HG03565 (cell line): ENCODE measurements at regions not wholly inside any gene's neighbourhood (a gene's known extent, or its start where the extent isn't known, plus 50 kb on each side); places are given as distances from the start of the nearest gene placed in this dataset.

Source experiments
- ATAC-seq: cut with Tn5 transposase; IDR thresholded peaks from one replicate; pipeline ENCODE4 v1.9.1; 2021; ENCODE audit warnings: mild to moderate bottlenecking, moderate library complexity; ENCODE audit not compliant: unreplicated experiment

DNA sequence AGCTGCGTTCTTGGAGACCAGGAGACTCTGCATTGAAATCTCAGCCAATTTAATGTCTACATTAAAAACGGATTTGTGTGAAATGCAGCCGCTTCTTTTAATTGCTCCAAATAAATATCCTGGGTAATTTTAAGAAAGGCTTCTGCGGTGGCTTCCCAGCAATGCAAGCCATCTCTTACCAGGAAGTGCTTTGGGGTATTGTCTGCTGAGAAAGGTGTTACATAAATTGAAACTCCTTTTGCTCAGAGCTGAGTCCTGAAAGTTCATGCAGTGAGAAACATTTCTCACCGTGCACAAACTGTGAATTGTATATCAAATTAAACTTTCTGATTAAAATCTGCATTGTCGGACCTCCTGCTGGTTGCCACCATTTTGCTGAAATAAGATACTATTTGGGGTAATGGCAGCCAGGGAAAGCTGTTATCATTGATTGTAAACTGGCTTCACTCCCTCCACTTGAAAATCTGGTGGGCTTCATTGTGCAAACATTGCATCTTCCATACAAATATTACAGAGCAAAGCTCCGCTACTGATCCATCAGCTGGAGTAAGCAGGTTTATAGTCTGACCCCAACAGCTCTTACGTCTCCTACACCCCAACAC lies 59.5 kb downstream of the ZIC5 start:
- ATAC-seq, result no peak

DNA sequence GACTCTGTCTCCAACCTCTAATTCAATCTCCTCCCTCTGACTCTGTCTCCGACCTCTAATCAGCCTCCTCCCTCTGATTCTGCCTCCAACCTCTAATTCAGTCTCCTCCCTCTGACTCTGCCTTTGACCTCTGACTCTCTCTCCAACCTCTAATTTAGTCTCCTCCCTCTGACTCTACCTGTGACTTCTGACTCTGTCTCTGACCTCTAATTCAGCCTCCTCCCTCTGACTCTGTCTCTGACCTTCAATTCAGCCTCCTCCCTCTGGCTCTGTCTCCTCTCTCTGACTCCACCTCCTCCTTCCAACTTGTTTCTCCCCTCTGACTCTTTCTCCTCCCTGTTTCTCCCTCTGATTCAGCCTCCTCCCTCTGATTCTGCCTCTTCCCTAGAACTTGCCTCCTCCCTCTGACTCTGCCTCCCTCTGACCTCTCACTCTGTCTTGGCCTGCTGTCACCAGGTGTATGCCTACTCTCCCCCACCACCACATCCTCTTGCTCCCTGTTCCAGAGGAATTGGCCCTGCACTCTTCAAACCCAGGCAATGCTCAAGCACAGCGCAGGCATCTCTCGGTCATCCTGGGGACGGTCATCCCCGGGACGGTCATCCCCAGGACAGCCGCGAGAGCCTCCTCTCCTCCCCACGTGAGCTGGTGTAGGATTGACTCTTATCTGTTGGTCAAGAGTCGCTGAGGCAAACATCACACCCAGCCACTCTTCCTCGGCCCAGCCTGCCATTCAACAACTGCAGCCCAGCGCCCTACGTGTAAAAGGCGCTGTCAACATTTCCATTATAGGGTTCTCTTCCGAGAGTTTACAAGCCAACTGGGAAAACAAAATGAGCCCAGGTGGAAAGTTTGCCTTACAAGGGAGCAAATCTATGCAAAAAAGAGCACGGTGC lies 60.2 kb downstream of the ZIC5 start:
- no peak for ATAC-seq

DNA sequence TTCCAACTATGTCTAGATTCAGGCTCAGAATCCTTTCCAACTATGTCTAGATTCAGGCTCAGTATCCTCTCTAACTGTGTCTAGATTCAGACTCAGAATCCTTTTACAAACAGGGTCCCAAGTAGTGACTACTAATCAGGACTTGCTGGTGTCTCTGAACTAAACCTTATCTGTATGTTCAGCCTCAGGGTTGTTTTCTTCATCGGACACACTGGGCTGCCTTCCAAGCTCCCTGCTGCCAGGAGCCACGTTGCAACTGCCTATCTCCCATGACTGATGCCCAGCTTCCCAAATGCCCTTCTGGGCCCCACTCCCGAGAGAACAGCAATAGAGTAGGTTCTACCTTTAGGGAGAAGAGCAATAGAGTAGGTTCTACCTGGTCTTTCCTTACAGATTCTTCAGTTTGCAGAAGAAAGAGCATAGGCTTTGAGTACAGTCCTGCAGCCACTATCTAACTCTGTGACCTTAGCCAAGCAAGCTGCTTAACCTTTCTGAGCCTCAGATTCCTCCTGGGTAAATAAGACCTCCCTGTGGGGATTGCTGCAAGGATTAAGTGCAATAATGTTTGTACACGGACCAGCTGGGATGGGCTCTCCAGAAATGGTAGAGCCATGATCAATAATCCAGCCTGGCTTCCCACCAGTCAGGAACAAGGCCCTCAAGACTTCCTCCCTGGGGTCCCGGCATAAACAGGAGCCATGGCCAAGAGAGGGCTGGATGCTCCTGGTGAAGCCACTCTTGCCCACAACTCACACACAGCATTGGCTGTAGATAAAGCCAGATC lies 61.5 kb downstream of the ZIC5 start:
- no peak for ATAC-seq

DNA sequence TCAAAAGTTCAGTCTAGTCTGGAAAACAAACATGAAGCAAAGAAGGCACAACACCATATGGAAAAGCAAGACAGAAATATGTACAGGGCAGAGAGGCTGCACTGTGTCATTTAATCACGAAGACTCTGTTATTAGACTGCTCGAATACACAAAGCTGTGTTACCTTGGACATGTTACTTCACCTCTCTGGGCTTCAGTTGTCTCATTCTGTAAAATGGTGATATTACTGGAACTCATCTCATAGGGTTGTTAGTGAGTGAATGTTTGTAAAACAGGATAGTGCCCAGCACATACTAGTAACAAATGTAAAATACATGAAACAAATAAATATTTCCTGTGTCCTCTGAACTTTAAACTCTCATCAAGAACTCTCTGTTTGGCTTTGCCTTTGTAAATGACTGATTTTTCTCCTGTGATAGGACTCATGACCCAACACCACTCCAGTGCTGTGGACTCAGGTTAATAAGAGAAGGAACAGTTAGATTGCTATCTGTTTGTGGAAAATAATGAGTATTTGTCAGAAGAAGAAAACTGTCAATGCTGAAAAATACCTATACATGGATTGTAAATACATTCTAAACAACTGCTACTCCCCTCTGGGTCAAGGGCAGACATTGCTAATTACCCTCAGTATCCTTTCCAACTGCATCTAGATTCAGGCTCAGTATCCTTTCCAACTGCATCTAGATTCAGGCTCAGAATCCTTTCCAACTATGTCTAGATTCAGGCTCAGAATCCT lies 62.3 kb downstream of the ZIC5 start:
- ATAC-seq, result no peak

DNA sequence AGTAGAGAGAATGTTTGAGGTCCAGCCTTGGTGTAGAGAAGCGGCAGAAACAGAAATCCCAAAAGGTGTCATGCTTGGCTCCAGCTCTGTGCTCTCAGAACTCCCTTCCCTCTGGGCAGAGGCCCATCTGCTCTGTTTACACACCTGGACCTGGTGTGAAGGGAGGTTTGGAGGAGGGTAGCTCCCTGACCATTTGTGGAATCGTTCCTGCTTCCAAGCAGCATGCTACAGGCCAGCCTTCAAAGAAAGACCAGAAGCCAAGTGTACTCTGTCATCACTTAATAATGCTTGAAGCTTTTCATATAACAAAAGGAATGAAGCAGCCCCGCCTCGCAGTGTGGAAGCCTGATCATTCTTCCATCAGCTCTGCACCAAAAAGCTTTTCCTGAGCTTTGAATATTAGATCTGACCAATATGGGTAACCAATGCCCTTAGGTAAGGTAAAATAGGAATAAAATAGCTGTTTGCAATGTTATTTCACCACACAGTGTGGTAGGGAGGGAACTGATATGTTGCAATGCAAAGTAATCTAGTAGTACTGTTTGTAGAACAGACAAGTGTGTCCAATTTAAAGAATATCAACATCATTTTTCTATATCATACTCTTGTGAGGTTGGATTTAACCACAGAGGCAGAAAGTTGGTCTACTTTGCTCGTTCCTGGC lies 63.3 kb downstream of the ZIC5 start:
- no peak for ATAC-seq

DNA sequence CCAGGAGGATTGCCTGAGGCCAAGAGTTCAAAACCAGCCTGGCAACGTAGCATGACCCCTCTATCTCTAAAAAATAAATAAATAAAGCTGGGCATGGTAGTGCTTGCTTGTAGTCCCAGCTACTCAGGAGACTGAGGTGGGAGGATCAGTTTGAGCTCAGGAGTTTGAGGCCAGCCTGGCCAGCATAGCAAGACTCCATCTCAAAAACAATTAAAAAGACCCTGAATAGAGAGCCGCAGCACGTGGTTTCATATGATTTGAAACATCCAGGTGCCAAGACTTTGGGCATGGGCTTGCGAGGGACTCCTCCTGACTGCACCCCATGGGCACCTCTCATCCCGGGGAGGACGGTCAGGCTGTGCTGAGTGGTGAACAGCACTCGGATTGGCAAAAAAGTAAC lies 63.9 kb downstream of the ZIC5 start:
- ATAC-seq, result no peak

DNA sequence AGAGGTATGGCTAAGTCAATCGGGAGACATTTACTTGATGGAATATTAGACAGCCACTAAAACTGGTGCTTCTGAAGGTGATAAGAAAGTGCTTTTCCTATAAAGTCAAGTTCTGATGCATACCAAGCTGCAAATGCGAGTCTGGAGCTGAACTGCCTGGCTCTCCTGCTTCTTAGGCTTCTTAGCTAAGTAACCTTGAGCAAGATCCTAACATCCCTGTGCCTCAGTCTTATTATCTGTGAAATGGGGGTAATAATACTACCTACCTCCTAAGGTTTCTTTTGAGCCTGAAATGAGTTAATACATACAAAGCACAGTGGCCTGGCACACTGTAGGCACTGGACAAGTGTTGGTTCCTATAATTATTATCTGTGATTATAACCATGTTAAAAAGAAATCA lies 64.5 kb downstream of the ZIC5 start:
- no peak for ATAC-seq

DNA sequence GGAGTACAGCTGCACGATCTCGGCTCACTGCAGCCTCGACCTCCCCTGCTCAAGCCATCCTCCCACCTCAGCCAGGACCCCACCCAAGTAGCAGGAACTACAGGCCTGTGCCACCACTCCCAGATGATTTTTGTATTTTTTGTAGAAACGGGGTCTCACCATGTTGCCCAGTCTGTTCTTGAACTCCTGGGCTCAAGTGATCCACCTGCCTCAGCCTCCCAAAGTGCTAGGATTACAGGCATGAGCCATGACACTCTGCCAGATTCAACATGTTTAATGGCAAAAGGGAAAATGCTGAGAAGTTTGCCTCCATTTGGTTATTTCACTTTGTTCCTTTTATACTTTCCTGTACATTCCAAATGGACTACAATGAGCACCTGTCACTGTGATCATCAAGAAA lies 65.8 kb downstream of the ZIC5 start:
- ATAC-seq, result no peak

DNA sequence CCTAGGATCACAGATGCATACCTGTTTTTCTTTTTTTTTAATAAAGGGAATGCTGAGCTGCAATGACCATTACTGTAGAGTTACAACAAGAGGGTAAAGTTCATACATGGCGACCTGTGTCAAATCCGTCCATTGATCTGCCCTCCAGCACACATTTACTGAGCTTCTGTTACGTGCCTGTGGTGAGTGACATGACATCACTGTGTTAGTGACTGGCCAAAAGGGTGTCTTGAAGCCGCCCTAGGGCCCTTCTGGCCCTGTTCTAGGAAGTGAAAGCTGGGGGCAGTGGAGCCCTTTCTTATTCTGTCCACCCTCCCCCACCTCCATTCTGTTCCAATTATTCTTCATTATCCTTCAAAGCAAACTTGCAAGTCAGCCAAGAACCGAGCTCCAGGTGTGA lies 66.3 kb downstream of the ZIC5 start:
- no peak for ATAC-seq

DNA sequence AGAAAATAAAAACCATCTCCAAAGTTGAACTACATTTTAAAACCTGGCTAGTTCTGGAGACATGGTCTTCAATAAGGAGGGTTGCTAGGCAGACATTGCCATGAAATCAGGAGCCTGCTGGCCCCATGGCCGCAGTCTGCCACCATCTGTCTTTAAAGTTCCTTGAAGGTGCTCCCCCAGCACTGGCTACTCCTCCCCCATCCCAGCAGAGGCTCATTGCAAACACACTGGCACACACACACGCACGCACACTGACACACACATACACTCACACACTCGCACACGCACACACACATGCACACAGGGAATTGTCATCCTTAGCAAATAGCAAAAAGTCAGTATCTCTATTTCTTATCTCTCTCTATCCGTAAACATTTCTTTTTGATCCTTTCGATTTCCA lies 68.4 kb downstream of the ZIC5 start:
- ATAC-seq, result no peak

DNA sequence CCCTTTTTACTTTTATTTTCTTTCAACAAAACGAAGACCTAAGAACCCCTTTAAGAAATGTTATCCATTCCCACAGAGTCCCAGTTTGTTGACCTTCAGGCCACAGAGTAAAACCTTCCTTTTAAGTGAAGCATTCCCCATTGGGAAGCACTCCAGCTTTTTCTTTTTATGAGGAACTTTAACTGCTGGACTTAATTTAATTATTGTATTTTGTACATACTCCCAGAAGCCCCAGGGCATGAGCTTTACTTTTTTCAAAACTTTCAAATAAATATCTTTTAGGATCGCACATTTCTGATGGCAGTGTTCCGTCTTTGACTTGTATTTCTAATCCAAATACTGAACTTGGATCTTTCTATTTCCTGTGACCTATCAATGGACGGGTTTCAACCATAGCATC lies 68.9 kb downstream of the ZIC5 start:
- no peak for ATAC-seq

DNA sequence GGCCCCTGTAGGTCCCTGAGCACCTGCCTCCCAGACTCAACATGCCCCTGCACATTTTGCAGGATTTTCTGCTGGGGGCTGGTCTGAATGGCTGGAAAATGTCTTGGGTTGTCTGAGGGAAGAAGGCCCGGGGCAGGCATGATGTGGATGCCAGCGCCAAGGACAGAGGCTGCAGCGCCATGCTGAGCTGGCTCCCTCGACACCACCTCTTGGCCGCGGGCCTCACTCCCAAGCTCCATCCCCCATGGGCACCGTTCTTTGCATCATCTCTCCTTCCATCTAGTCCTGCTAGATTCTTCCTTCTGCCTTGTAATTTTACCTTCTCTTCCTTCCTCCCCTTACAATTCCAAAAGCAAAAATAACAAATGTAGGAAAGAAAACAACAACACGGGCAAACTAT lies 70.6 kb downstream of the ZIC5 start:
- ATAC-seq, result no peak

DNA sequence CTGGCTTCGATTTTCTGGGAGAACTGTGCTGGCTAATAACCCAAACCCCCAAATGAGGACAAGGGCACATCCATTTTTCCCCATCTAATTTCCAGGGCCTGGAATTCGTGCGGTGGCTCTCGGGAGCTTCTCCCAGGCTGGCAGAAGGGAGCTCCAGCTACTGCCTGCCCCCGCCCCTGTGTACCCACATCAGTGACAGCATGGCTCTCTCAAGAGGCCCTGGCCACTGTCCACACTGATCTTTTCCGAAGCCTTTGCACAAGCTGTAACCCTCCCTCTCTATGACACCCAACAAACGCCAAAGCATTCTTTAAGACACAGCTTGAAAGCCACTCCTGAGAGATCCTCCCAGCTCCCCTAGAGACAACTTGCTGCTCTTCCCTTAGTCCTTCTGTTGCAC lies 73.1 kb downstream of the ZIC5 start:
- ATAC-seq, result no peak

DNA sequence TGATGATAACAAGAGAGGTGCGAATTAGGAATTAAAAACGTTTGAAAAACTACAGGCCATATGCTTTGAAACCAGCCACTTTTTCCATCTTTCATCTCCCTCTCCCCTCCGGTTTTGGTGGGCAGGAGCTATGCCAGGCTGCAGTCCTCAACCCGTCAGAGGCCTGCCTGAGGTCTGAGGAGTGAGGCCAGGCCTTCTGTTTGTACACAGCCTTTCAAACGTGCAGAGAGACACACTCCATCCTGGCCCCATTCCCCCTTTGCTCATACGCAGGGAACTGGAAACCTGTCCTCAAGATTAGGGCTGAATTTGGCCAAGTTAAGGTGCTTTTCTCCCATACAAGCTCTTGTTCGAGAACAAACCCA lies 74.5 kb downstream of the ZIC5 start:
- no peak for ATAC-seq

DNA sequence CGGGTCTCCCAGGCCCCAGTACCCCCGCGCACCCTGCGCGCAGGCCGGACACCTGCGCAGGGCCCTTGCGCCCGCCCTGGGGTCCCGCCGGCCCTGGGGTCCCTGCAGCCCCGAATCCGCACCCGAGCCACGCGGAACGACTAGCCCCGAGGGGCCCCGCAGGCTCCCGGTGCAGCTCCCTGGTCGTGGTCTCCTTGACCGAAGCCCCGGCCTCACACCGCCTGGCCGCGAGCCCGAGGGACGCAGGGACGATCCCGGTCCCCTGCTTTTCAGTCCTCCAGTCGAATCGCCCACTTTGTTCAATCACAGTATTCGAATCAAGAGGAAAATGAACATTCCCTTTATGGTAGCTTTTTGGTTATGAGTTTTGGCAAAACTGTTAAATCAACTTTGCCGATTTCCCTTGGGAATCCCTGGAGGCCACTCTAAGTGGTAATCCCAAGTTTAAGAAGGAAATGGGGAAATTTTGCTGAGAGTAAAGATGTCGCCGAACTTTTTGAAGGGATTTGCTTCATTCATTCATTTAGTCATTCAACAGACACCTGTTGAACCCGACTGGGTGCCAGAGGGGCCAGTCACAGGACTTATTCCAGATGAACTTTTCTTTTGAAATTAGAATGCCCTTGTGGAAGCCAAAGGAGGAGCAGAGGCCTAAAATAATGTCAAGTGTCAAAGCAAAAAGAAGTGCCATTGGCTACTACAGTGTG lies 75.0 kb downstream of the ZIC5 start:
- no peak for ATAC-seq

DNA sequence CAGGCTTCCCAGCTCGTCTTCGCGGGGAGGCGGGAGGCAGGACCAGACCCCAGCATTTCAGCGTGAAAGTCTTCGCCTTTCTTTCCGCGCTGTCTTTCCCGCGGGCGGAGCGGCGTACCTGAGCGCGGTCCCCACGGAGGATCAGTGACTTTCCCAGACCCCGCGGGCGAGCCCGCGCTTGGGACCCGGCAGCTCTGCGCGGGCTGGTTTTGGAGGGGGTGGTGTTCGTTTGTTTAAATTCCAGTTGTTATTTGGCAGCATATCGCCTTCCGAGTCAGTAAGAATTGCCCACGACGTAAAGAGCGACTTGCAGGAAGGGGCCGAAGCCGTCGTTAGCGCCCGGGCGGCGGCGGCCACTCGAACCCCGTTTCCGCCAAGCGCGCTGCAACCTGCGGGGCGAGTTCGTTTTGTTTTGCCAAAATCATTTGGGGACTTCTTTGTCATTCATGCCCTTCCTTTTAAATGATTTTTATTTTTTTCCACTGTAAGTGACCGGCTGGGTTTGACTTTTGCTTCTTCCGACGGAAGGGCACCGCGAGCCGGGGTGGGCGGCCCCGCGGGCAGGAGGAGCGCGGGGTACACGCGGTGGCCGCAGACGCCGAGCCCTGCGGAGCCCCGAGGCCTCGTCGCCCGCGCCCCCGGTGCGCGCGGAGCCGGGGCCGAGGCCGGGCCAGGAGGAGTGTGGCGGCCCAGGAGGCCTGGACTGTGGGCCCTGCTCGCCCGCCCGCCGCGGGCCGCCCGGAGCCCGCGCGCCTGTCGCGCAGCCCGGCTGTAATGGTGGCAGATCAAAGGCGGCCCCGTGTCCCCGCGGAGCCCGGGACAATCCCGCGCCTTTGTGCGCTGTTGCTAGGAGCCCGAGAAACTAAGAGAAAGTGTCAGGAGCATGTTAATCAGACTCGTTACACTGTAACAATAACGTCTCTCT lies 75.9 kb downstream of the ZIC5 start:
- no peak for ATAC-seq

DNA sequence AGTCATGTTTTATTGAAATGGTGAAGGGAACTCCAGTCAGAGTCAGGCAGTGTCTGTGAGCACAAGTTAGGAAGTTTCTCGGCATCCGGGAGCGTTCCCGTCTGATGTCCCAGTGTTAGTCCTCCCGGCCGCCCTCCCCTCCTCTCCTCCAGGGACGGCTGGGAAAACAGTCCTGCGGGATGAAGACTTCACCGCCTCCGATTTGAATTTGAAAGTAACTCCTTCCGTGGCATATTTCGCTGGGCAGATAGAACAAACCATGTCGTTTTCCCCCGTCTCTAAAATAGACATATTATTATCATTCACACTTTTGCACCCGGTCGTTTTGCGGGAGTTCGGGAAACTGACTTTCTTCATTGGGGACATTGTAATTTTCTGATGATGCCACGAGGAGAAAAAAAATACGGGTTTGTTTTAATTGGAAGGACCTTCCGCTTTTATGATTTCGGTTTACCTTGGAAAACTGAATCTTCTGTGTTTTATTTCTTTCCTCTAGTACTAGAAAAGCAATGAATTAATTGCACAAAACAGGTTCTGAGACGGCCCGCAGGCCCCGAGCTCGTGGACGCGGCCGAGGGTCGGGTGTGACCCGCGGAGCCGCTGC lies 76.6 kb downstream of the ZIC5 start:
- no peak for ATAC-seq

DNA sequence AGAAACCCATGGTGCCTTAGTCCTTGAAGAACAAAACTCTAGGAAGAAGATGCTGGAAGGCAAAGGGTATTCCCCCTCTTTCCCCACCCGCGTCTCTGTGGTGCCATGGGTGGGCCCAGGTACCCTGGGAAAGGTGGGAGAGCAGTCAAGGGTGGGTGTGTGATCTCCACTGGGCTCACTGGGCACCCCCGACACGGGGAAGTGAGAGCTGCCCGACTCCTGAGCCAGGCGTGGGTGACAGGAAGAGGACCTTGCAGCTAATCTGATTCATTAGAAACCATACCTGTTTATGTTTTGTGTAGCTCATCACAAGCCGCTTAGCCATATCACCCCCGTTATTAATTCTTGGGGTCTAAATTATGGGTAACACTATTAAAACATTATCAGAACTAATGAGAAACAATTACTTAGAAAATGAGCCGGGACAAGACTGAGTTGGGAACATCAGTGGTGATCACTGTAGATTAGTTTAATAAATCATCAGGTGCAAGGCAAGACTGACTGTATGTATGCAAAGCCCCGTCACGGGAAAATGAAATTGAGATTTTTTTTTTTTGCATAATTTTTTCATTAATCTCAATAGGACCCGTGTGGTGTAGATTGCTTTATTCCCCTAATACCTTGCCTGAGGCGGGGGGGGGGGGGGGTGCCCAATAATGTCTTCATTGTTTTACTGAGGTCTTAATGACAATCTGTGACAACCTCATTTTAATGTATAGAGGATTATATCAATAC lies 77.3 kb downstream of the ZIC5 start:
- no peak for ATAC-seq
